ENCODE measurements at regions not wholly inside any gene's neighbourhood (a gene's known extent, or its start where the extent isn't known, plus 50 kb on each side); places are given as distances from the start of the nearest gene placed in this dataset.
A peak's percentile ranks its signal among the peaks of the same experiment; 100 is the strongest.

- Histone ChIP-seq H3K9ac (ENCODE audit: low read depth, low read length, poor library complexity, severe bottlenecking) (no peak overlapping the region), H2AFZ (ENCODE audit: low read length) (no peak overlapping the region), H3F3A (ENCODE audit: low read depth) (no peaks in the 10 kb centered on the region), H3K4me2 (ENCODE audit: low read depth, low read length, poor library complexity, severe bottlenecking) (peak overlapping the region; percentile 39), H3K9me3 (ENCODE audit: insufficient read depth, low read depth, low read length) (no peaks in the 10 kb centered on the region), H3K36me3 (ENCODE audit: insufficient read depth, low read length) (no peaks in the 10 kb centered on the region), H3K4me3 (ENCODE audit: low read length, poor library complexity, severe bottlenecking) (no peak overlapping the region), H3K27me3 (ENCODE audit: insufficient read depth, low read length, poor library complexity, severe bottlenecking) (no peaks in the 10 kb centered on the region), H3K9me2 (replicated peaks; ENCODE audit: low read depth, low read length) (no peaks in the 10 kb centered on the region), H3K4me1 (ENCODE audit: insufficient read depth, low read length, poor library complexity, severe bottlenecking) (peaks cover 36% of the 10 kb centered on the region), H3K79me2 (ENCODE audit: insufficient read depth, low read length) (no peaks in the 10 kb centered on the region), H4K20me1 (ENCODE audit: insufficient read depth, low read length, poor library complexity, severe bottlenecking) (no peaks in the 10 kb centered on the region)
- TF ChIP-seq, protein P1, sequence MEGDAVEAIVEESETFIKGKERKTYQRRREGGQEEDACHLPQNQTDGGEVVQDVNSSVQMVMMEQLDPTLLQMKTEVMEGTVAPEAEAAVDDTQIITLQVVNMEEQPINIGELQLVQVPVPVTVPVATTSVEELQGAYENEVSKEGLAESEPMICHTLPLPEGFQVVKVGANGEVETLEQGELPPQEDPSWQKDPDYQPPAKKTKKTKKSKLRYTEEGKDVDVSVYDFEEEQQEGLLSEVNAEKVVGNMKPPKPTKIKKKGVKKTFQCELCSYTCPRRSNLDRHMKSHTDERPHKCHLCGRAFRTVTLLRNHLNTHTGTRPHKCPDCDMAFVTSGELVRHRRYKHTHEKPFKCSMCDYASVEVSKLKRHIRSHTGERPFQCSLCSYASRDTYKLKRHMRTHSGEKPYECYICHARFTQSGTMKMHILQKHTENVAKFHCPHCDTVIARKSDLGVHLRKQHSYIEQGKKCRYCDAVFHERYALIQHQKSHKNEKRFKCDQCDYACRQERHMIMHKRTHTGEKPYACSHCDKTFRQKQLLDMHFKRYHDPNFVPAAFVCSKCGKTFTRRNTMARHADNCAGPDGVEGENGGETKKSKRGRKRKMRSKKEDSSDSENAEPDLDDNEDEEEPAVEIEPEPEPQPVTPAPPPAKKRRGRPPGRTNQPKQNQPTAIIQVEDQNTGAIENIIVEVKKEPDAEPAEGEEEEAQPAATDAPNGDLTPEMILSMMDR (conservative IDR thresholded peaks at IDR 0.05; ENCODE audit: low read length), result no peak
- no peak for TF ChIP-seq EZH2phosphoT487 (IDR thresholded peaks at IDR 0.05; ENCODE audit: borderline replicate concordance)
Measured at GRCh38 chr3:193798051-193798450, 205.0 kb downstream of the OPA1 start.

GRCh38 chr3:193800138-193801043 lies 207.4 kb downstream of the OPA1 start:
- TF ChIP-seq, protein P1 (conservative IDR thresholded peaks at IDR 0.05; ENCODE audit: low read length), result no peak
- no peak for TF ChIP-seq EZH2phosphoT487 (IDR thresholded peaks at IDR 0.05; ENCODE audit: borderline replicate concordance)
- Histone ChIP-seq H3K4me3 (ENCODE audit: low read length, poor library complexity, severe bottlenecking) (no peak overlapping the region), H3K9ac (ENCODE audit: low read depth, low read length, poor library complexity, severe bottlenecking) (no peak overlapping the region), H3K9me2 (replicated peaks; ENCODE audit: low read depth, low read length) (no peaks in the 10 kb centered on the region), H3K4me2 (ENCODE audit: low read depth, low read length, poor library complexity, severe bottlenecking) (peak overlapping the region; percentile 1), H3K36me3 (ENCODE audit: insufficient read depth, low read length) (no peaks in the 10 kb centered on the region), H3F3A (ENCODE audit: low read depth) (no peaks in the 10 kb centered on the region), H2AFZ (ENCODE audit: low read length) (no peak overlapping the region), H4K20me1 (ENCODE audit: insufficient read depth, low read length, poor library complexity, severe bottlenecking) (no peaks in the 10 kb centered on the region), H3K4me1 (ENCODE audit: insufficient read depth, low read length, poor library complexity, severe bottlenecking) (peaks cover 36% of the 10 kb centered on the region), H3K9me3 (ENCODE audit: insufficient read depth, low read depth, low read length) (no peaks in the 10 kb centered on the region), H3K27me3 (ENCODE audit: insufficient read depth, low read length, poor library complexity, severe bottlenecking) (no peaks in the 10 kb centered on the region), H3K79me2 (ENCODE audit: insufficient read depth, low read length) (no peaks in the 10 kb centered on the region)

- TF ChIP-seq EZH2phosphoT487 (IDR thresholded peaks at IDR 0.05; ENCODE audit: borderline replicate concordance), result no peak
- TF ChIP-seq, protein P1 (conservative IDR thresholded peaks at IDR 0.05; ENCODE audit: low read length), result no peak
- Histone ChIP-seq H3K36me3 (ENCODE audit: insufficient read depth, low read length) (no peaks in the 10 kb centered on the region), H3K9me3 (ENCODE audit: insufficient read depth, low read depth, low read length) (no peaks in the 10 kb centered on the region), H2AFZ (ENCODE audit: low read length) (no peak overlapping the region), H3K4me3 (ENCODE audit: low read length, poor library complexity, severe bottlenecking) (no peak overlapping the region), H3F3A (ENCODE audit: low read depth) (no peaks in the 10 kb centered on the region), H3K4me2 (ENCODE audit: low read depth, low read length, poor library complexity, severe bottlenecking) (no peak overlapping the region), H4K20me1 (ENCODE audit: insufficient read depth, low read length, poor library complexity, severe bottlenecking) (no peaks in the 10 kb centered on the region), H3K27me3 (ENCODE audit: insufficient read depth, low read length, poor library complexity, severe bottlenecking) (no peaks in the 10 kb centered on the region), H3K9ac (ENCODE audit: low read depth, low read length, poor library complexity, severe bottlenecking) (no peak overlapping the region), H3K9me2 (replicated peaks; ENCODE audit: low read depth, low read length) (no peaks in the 10 kb centered on the region), H3K79me2 (ENCODE audit: insufficient read depth, low read length) (no peaks in the 10 kb centered on the region), H3K4me1 (ENCODE audit: insufficient read depth, low read length, poor library complexity, severe bottlenecking) (peaks cover 36% of the 10 kb centered on the region)
Measured at GRCh38 chr3:193801097-193801496, 208.1 kb downstream of the OPA1 start.
